ENCODE measurements at regions not wholly inside any gene's neighbourhood (a gene's known extent, or its start where the extent isn't known, plus 50 kb on each side); places are given as distances from the start of the nearest gene placed in this dataset.

DNA sequence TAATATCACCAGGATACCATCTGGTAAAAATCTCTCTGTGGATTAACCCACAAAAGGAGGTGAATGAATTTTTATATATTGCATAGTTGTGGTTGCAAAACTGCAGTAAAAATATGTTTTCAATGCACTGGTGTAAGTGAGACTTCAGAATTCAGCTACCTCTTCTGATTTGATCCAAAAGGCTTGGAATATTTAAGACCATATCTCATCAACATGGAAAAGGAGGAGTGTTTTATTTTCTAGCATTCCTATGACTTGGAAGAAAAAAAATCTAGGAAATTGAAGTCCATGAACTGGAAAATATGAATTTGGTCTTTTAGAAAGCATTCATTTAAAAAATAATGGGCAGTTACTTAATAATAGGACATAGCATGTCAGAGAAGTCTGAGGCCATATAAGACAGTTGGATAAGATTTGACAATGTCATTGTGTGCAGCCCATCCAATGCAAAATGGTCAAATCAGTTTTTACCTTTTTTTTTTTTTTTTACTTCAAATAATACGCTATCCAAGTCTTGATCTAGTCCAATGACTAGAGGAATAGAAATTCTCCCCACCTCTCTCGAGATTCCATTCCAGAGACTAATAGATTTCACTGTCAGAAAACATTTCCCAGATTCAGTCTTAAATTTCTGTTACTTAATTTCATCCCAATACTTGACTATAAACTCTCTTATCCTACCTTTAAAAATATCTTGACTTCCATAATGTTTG, 364.9 kb upstream of the PMFBP1 start:
- Histone ChIP-seq H3K4me1 (no peaks in the 10 kb centered on the region), H3K9me3 (no peaks in the 10 kb centered on the region), H3K4me3 (no peak overlapping the region), H3K27ac (no peak overlapping the region), H3K36me3 (no peaks in the 10 kb centered on the region), H3K27me3 (no peaks in the 10 kb centered on the region)
- TF ChIP-seq, protein P1, sequence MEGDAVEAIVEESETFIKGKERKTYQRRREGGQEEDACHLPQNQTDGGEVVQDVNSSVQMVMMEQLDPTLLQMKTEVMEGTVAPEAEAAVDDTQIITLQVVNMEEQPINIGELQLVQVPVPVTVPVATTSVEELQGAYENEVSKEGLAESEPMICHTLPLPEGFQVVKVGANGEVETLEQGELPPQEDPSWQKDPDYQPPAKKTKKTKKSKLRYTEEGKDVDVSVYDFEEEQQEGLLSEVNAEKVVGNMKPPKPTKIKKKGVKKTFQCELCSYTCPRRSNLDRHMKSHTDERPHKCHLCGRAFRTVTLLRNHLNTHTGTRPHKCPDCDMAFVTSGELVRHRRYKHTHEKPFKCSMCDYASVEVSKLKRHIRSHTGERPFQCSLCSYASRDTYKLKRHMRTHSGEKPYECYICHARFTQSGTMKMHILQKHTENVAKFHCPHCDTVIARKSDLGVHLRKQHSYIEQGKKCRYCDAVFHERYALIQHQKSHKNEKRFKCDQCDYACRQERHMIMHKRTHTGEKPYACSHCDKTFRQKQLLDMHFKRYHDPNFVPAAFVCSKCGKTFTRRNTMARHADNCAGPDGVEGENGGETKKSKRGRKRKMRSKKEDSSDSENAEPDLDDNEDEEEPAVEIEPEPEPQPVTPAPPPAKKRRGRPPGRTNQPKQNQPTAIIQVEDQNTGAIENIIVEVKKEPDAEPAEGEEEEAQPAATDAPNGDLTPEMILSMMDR (IDR thresholded peaks at IDR 0.05) = no peak
- no peak for TF ChIP-seq POLR2A (IDR thresholded peaks at IDR 0.05)
- no peak for DNase-seq

DNA sequence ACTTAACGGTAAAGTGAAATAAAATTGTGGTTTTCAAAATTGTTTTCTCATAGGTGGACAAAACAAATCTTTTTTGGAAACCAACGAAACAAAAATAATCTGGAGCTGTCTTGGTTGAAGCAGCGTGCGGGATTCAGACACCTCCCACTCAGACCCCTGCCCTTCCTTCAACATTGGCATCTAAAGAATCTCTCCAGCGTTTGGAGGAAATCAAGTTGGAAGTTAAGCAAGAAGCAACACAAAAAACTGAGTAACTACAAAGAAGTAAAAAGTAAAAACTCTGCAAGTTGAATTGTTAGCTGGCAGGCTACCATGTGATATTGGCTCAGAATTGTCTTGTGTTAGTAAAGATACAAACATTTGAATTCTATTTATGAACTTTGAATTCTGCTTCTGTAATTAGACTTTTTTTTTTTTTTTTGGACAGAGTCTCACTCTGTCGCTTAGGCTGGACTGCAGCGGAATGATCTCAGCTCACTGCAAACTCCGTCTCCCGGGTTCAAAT, 361.0 kb upstream of the PMFBP1 start:
- no peak for DNase-seq
- Histone ChIP-seq H3K27me3 (no peaks in the 10 kb centered on the region), H3K27ac (no peak overlapping the region), H3K36me3 (no peaks in the 10 kb centered on the region), H3K4me1 (no peaks in the 10 kb centered on the region), H3K9me3 (no peaks in the 10 kb centered on the region), H3K4me3 (no peak overlapping the region)
- TF ChIP-seq, protein P1 (IDR thresholded peaks at IDR 0.05) = no peak

DNA sequence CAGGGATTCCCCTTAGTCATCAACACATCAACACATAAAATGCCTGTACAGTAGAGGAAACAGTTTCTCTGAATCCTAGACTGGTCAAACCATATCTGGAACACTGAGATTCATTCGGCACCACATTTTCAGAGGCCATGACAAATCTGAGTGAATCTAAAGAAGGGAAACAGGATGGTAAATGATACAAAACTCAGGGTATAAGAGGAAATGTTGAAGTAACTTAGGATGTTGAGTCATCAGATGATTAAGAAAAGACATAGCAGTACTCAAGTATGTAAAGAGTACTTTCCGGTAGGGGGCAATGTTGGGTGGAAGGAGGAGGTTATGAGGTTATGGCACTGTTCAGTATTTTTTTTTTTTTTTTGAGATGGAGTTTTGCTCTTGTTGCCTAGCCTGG, 358.5 kb upstream of the PMFBP1 start:
- Histone ChIP-seq H3K27ac (no peak overlapping the region), H3K4me3 (no peak overlapping the region), H3K4me1 (no peaks in the 10 kb centered on the region), H3K9me3 (no peaks in the 10 kb centered on the region), H3K36me3 (no peaks in the 10 kb centered on the region), H3K27me3 (no peaks in the 10 kb centered on the region)
- TF ChIP-seq, protein P1 (IDR thresholded peaks at IDR 0.05) = no peak
- TF ChIP-seq POLR2A (IDR thresholded peaks at IDR 0.05) = no peak
- DNase-seq = no peak

DNA sequence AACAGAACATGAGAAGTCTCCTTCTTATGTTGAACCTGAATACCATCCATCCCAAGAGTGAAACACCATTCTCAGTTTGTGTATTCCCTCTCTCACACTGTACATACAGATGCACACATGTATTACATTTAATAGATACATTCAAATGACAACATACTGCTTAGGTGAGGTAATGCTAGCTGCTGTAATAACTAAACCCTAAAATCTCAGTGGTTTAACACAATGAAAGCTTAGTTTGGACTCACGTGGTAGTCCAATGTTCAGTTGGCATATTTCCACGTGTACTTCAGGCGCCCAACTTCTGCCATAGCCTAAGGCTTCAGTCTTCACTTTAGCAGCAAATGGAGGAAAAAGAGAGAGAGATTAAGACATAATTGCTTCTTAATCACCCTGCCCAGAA, 351.1 kb upstream of the PMFBP1 start:
- H3K27me3 ChIP-seq = no peaks in the 10 kb centered on the region
- H3K27ac ChIP-seq = no peak overlapping the region
- TF ChIP-seq, protein P1 (IDR thresholded peaks at IDR 0.05) = no peak
- no peak overlapping the region for H3K4me3 ChIP-seq
- H3K4me1 ChIP-seq = no peaks in the 10 kb centered on the region
- H3K36me3 ChIP-seq = no peaks in the 10 kb centered on the region
- no peak for DNase-seq
- H3K9me3 ChIP-seq = no peaks in the 10 kb centered on the region

DNA sequence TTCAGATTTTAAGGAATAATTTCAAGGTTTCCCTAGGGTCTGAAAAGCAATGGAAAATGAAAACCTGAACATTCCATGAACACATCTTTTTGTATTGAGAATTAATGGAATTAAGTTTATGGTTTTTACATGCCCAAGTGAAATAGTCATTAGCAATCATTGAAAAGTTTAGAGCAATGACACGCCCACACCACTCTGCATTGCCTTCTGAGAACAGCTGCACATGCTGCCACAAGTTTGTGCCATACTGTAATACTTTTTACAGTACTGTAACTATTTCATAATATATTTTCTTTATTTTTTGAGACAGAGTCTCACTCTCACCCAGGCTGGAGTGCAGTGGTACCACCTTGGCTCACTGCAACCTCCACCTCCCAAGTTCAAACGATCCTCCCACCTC, 345.2 kb upstream of the PMFBP1 start:
- Histone ChIP-seq H3K9me3 (no peaks in the 10 kb centered on the region), H3K4me1 (no peaks in the 10 kb centered on the region), H3K27ac (no peak overlapping the region), H3K4me3 (no peak overlapping the region), H3K27me3 (no peaks in the 10 kb centered on the region), H3K36me3 (no peaks in the 10 kb centered on the region)
- TF ChIP-seq POLR2A (IDR thresholded peaks at IDR 0.05) = no peak
- TF ChIP-seq, protein P1 (IDR thresholded peaks at IDR 0.05) = no peak
- DNase-seq = no peak

DNA sequence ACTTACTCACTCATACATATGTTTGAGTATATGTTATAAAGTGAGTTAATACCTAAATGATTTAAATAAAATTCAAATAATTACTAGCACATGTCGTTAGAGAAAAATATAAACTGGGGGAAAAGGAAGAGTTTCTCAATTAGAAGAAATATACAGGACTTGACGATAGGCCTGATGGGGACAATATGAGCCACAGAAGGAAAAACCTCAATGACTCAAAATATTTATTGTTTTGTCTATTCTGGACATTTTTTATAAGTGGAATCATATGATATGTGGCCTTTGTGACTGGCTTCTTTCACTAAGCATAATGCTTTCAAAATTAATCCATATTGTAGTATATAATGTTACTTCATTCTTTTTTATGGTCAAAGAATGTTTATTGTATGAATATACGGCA, 339.2 kb upstream of the PMFBP1 start:
- DNase-seq = no peak
- TF ChIP-seq, protein P1 (IDR thresholded peaks at IDR 0.05) = no peak
- TF ChIP-seq POLR2A (IDR thresholded peaks at IDR 0.05) = no peak
- H3K4me3 ChIP-seq = no peak overlapping the region

More for the DNA sequence above, 339.2 kb upstream of the PMFBP1 start:
- no peaks in the 10 kb centered on the region for H3K27me3 ChIP-seq
- H3K4me1 ChIP-seq = no peaks in the 10 kb centered on the region
- no peak overlapping the region for H3K27ac ChIP-seq
- H3K9me3 ChIP-seq = no peaks in the 10 kb centered on the region
- no peaks in the 10 kb centered on the region for H3K36me3 ChIP-seq
